HG02943 (cell line): ENCODE measurements at regions not wholly inside any gene's neighbourhood (a gene's known extent, or its start where the extent isn't known, plus 50 kb on each side); places are given as distances from the start of the nearest gene placed in this dataset.

ENCODE experiments used
- ATAC-seq: cut with Tn5 transposase; IDR thresholded peaks from one replicate; pipeline ENCODE4 v1.9.1; 2021; ENCODE audit warnings: mild to moderate bottlenecking, low read depth, moderate library complexity; ENCODE audit not compliant: unreplicated experiment

DNA sequence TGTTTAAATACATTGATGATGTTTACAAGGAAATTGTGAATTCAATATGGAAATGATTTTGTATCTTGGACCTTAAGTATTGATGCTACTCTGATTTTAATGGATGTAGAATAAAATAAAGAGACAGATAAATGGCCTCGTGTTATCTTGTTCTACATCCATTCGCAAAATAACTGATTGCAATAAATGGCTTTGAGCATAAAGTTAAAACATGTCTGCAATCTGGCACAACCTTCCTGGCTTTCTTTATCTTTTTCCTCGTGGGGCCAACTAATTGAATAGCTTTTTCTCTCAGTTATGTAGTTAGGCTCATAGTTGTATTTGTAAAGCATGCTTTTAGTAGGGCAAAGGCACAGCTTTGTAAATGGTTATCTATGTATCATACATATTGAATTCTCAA is 691.4 kb downstream of the CDH8 start:
- no peak for ATAC-seq

DNA sequence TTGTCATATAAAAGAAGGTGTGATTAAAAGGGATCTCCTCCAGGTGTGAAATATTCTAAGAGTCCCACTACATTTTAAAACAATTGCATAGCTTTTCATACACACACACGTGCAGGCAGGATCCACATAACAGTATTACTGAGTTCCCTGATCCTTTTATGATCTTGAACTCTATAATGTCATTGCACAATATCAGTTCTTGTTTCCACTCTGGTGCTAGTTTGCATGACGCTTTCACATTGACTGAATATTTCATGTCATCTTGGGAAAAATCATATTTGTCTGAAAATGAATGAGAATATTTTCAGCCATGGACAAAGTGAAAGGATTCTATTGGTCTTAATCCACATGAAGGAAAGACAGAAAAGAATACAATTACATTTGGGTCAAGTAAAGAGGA is 703.8 kb downstream of the CDH8 start:
- no peak for ATAC-seq

DNA sequence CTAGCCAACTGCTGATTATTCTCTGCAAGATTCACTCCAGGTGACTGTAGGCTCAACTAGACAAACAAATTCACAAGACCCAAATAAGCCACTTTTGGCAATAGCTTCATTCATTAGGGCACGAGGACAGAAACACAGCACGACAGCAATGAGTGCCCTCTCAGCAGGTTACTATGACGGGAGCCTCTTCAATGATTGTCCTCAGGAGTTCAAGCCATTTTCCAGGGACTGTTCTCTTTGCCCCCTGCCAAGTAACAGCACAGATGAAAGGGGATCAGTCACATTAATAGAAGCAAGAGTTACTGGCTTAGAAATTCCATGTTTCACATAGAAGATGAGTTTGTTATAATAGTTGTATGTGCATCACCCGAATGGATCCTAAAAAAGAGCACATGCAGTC is 712.2 kb downstream of the CDH8 start:
- no peak for ATAC-seq

DNA sequence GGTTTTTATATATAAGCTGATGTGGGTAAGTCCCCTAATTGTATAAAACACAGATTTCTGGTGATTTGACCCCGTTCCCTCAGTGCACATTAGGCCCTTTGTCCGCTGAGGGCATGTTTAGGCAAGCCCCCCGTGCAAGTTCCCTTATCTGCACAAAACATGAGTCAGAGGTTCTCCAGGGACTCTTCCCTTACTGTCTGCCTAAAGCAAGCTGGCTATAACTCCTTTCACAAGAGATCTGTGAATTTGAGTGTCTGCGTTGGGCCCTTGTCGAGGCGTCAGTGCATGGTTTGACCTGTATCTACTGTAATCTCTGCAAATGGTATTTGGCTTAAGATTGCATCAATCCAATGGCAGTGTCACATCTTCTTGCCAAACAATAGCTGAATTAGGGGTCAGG is 712.8 kb downstream of the CDH8 start:
- no peak for ATAC-seq

DNA sequence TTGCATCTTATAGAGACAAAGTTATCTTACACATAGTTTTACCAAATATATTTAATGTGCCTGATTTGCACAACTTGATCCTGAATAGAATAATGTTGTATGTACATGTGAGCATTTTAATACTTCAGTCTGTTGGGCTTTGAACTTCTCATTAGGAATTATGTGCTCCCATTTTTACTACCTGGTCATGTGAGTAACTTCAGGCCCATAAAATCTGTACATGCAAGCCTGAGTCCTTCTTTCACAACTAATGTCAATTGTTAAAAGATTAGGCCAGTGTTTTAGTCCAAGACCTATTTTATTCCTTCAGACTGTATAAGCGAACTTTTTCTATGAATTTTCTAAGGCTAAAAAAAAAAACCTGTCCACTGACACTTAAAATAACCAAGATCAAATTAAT is 715.4 kb downstream of the CDH8 start:
- ATAC-seq: no peak

DNA sequence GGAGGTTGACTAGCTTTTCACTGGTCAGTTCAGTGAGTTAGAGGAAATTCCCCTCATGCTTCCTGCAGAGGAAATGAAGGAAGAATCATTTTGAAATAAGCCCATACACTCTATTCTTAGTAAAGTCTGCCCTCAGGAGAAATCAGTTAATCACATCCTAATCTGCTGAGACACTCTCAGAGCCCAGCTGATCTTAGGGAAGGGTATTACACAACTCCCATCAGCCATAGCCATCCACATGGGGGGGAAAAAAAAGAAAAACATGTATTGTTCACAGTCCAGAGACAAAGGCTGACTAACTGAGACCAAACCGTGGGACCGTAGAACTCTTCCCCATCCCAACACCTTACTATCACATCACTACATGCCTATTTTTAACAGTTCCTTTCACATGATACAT is 722.3 kb downstream of the CDH8 start:
- no peak for ATAC-seq

DNA sequence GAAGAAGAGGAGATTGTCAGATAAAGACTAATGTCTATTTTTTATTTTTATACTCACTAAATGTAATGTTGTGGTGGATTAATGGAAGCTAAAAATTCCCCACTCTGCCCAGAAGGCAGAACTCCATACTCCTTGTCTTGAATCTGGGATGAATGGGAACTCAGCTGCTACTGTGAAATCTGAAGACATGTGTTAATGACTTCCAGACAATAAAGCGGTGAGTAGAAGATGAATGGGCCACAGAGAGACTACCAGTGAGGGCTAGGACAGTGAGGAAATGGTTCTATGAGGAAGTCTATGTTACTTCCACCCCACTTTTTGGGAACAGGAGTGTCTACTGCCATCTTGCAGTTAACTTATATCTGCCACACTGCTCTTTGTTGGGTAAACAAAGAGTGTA is 726.9 kb downstream of the CDH8 start:
- ATAC-seq: no peak

DNA sequence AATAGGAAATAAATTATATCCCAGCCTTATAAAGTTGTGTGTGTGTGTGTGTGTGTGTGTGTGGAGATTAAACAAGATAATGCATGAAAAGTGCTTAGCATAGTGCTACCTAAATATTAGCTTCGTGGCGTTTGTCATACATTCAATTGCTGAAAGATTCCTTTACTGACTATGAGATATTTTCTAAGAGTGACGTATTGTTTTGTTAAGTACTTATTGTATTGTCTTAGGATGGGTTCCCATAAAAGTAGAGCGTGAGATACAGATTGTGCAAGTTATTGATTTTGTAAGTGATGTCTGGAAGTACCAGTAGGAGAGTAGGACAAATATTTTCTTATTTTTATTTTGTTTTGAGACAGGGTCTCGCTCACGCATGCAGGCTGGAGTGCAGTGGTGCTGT is 730.0 kb downstream of the CDH8 start:
- ATAC-seq: no peak

DNA sequence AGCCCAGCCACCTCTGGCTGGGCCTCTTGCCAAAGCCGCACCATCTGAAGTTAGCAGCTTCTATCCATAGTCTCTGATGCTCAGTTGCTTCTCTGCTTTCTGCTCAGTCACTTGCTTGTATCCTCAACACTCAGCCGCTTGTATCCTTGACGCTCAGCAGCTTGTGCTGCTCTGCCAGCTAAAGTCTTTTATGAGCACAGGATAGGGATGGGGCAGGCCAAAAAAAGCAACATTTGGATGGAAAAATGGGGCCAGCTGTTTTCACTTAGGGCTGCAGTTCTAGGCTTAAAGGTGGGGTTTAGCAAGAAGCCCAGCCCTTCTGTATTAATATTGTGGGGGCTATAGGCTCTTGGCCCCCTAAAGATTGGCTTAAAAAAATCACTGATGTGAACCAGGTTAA is 739.4 kb downstream of the CDH8 start:
- no peak for ATAC-seq

DNA sequence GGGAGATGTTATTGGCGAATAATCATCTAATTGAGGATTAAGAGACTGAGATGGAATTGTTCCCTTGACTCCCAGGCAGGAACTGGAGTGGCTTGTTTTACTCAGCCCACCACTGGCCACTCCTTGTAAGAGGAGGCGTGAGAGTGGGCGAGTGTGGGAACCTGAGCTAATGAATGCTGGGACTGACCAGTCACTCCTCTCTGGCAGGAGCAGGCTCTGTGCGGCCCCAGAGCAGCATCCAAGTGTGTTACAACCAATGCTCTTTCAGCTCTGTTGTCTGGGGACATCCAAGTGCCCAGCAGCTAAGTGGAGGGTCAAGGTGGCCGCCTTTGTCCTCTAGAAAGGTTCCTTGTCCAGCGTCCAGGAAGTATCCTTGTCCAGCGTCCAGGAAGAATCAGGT is 739.9 kb downstream of the CDH8 start:
- no peak for ATAC-seq

DNA sequence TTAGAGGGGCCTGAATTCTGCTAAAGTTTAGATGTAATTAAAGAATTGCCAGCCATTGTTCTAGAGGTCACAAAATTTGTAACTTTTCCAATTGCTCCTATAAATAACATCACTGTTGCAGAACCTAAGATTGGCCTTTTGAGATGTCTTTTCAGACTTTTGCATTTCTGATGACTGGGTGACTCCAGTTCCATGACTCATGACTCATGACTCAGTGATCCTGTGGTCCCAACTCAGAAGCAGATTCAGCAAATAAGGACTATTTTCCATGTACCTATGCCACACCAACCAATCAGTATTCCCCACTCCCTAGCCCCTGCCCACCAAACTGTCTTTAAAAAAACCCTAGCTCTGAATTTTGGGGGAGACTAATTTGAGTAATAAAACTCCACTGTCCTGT is 740.9 kb downstream of the CDH8 start:
- ATAC-seq: no peak

DNA sequence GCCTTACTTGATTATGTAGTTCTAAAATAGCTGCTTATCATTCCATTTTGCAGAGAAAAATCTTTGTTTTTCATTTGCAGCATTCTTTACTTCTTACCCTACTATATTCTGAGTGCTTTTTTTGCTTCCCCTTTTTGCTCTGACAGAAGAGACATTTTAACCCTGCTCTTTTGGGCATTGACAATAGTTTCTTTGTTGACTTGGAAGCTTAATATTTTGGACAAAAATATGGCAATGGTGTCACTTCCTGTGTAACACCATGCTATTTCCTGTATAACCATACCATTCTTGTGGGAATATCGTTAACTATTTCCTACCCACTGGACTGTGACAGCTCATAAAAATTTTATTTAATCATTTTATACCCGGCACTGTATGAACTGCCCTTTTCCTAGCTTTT is 747.1 kb downstream of the CDH8 start:
- no peak for ATAC-seq

DNA sequence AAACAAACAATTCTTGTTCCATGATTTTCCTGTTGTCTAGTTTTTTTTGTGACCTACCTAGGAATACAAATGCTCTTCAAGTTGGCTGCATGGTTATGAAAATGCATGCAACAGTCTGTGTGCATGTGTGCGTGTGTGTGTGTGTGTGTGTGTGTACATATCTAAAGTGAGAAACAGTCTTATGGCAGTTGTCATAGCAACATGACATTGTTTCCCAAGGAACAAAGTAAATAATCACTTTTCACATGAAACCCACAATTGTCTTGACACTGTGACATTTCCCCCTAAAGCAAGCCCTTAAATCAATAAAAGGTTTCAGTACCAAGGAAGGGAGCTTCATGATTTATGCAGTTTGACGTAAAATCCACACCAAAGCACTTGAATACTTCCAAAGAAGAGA is 758.4 kb downstream of the CDH8 start:
- no peak for ATAC-seq

DNA sequence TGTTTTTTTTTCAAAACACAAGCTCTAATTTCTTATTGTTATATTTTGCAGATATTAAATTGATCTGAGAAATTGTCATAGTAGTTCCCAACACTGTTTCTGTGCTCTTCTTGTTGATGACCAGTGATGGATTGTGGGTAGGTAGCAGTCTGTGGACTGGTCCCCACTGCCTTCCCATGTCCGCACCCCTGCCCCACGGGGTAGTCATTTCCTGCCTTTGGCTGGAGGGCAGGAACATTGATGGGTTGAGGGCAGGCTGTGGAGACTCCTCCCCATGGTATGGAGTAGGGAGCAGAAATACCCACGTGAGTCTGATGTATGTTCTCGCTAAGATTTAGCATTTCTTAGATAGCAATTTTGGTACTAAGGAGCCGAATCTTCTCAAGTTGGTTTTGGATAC is 762.0 kb downstream of the CDH8 start:
- no peak for ATAC-seq

DNA sequence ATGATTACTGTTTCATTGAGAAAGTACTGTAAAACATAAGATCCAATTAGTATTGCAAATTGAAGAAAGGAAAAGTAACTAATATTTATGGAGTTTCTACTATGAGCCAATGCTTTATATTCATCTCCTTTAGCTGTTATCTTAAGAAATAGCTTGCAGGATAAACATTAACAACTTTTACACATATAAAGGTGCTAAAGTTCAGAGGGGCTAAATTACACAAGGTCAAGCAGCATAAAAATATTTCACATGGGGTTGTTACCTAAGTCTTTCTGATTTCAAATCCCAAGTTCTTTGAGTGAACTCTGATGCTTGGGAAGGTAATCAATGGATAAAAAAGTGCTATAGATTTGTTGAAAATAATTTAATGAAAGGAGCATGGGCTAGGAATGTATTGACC is 765.5 kb downstream of the CDH8 start:
- ATAC-seq: no peak

DNA sequence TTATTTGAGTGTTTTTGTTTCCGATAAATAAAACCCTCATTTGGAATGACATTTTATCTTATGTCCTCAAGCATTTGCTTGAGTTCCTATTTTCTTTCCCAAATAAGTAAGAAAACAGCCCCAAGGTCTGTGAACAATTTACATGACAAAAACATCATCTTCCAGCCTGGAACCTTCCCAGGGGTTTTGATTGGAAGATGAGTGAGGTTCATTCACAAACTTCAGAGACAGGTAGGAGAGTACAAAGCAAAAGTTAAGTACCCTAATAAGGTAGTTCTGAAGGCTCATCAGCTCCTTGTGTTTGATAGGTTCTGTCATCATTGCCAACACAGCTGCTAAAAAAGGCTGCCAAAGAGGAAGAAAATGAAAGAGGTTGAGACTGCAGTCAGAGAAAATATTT is 772.8 kb downstream of the CDH8 start:
- ATAC-seq: no peak

DNA sequence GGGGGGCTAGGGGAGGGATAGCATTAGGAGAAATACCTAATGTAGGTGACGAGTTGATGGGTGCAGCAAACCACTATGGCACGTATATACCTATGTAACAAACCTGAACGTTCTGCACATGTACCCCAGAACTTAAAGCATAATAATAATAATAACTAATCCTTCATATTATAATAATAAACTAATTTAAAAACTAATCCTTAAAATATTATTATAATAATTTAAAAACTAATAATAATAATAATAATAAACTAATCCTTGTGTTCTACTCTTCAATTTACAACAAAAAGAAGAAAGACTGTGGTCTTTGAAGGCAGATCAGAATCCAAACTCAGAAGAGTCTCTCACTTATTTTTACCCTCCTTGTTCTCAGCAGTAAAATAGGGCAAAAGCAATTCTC is 774.9 kb downstream of the CDH8 start:
- ATAC-seq: no peak

DNA sequence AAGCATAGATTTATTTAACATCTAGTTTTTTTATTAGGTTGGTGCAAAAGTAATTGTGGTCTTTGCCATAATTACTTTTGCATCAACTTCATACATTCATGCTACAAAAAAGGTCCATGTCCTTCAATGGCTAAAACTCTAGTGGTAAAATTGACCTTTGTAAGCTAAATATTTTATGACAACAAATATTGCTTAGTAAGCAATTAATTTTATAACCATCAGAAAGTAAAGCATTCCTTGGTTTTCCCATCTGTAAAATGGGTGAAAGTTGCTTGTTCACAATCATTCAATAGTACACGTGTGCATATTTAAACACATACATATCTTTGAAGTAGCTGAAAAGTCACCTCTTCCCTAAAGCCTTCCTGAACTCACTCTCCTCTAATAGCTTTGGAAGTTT is 789.6 kb downstream of the CDH8 start:
- ATAC-seq: no peak

DNA sequence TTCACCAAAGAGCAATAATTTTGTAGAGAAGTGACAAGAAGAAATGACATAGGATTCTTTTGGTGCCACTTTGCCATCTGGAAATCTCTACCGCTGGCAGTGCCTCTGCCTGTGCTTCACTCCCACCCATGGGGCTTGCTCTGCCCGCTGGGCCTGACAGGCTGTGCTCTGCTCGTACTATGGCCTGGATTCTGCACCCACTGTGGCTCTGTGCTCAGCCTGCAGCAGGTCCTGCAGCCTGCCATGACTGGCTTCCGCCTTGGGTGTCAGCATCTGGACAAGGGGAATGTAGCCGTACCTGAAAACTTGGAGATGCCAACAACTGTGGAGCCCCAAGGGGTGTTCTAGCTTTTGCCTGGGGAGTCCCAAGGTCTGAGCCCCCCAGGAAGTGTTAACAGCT is 792.3 kb downstream of the CDH8 start:
- ATAC-seq: no peak

DNA sequence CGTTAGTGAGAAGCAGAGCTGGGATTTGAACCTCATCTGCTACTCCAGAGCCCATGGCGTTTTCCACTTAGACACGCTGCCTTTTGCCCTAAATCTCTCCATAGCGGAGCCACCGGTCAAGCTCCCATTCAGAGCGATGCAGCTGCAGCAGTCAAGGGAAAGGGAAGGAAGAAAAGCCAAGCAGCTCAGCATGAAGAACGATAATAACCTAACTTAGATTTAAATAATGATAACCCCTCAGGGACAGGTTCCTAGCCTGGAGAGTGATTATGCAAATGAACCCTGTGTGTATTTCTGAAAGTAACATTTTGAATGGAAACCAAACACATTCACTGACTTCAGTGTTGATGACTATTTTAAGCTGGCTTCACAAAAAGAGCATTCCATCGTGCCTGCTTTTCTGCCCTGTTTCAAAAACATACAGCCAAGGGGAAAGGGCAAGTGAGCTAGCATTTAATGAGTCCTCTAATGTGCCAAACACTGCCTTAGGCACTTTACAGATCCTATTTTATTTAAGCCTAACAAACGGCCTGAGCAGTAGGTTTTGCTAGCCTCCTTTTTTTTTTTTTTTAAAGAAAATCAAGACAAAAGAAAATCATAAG is 798.3 kb downstream of the CDH8 start:
- no peak for ATAC-seq

DNA sequence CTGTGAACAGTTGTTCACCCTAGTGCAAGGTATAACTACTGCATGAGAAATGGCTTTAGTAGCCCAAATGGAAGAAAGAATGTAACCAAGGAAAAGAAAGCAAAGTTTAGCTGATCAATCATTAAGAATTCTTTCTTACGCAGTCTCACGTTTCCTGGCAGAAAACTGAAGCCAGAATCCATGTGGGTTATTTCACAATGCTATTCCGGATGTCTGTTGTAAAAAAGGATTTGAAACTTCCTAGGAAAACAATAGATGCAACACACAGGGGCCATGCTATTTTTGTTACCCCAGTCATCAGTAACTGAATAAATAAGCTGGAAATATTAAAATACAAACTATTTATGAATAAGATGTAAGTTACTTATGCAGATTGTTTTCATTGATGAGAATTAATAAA is 802.5 kb downstream of the CDH8 start:
- ATAC-seq: no peak

DNA sequence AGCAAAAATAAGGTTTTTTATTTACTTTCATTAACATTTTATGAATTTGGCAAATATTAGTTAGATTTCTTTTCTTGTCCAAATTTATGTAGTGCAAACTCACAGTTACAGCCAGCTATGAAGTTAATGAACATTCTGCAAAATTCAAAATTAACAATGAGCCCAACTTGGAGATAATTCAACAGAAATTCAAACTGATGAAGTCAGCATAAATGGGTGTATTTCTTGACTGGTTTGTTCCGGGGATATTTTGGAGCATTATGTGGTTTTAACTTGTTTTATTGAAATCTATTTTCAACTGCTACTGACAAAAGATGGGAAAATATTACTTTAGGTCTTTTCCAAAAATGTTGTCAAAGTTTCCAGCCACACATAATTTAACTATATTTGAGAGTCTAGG is 807.9 kb downstream of the CDH8 start:
- ATAC-seq: no peak

DNA sequence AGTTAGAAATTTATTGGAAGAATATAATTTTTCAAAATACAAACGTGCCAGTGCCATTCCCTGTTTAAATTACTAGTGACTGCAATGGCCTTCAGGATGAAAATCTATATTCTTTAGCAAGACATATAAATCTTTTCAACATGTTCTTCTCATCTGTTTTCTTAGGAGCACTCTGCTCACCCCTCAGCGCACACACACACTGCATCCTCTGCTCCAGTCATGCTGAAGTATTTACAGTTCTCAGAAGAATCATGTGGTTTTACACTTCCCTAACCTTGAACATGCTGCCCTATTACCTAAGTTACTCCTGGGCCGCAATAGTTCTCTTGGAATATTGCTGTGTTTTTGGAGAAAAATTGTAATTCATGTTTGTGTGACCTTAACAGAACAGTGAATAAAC is 820.6 kb downstream of the CDH8 start:
- no peak for ATAC-seq
